SJCRH30 (cell line): ENCODE measurements at regions not wholly inside any gene's neighbourhood (a gene's known extent, or its start where the extent isn't known, plus 50 kb on each side); places are given as distances from the start of the nearest gene placed in this dataset.
"Not testable (repeated sequence)": the region's sequence is repeated elsewhere in the genome, so short reads cannot be mapped to it uniquely, and the experiment has no call there.

Experiments
- DNase-seq, 2 experiments: peaks; one replicate each; pipeline ENCODE4 v3.0.0-alpha.2; 2015 to 2020
- H3K27ac ChIP-seq: fragments of 250-450 bp; sonication (Bioruptor Pico); 2 replicates; pipeline ENCODE4 v1.5.1; 2020; ENCODE audit warnings: mild to moderate bottlenecking, moderate library complexity
- H3K27me3 ChIP-seq: fragments of 250-450 bp; sonication (Bioruptor Pico); 2 replicates; pipeline ENCODE4 v1.5.1; 2020; ENCODE audit warnings: mild to moderate bottlenecking, moderate library complexity
- H3K36me3 ChIP-seq: fragments of 250-450 bp; sonication (Bioruptor Pico); 2 replicates; pipeline ENCODE4 v1.5.1; 2020; ENCODE audit warnings: mild to moderate bottlenecking, moderate library complexity
- H3K4me1 ChIP-seq: fragments of 250-450 bp; sonication (Bioruptor Pico); 2 replicates; pipeline ENCODE4 v1.5.1; 2020; ENCODE audit warnings: mild to moderate bottlenecking, moderate library complexity
- H3K4me3 ChIP-seq: fragments of 250-450 bp; sonication (Bioruptor Pico); 2 replicates; pipeline ENCODE4 v1.5.1; 2020; ENCODE audit warnings: mild to moderate bottlenecking, moderate library complexity
- H3K9me3 ChIP-seq: fragments of 250-450 bp; sonication (Bioruptor Pico); replicated peaks from 2 replicates; pipeline ENCODE4 v1.5.1; 2020; ENCODE audit warnings: mild to moderate bottlenecking, moderate library complexity

GRCh38 chr1:163583661-163584181 lies 262.0 kb downstream of the NUF2 start:
- no peaks in the 10 kb centered on the region for H3K27me3 ChIP-seq
- no peak overlapping the region for H3K27ac ChIP-seq
- no peak for DNase-seq
- no peaks in the 10 kb centered on the region for H3K36me3 ChIP-seq
- H3K9me3 ChIP-seq = no peaks in the 10 kb centered on the region
- no peaks in the 10 kb centered on the region for H3K4me1 ChIP-seq
- no peak overlapping the region for H3K4me3 ChIP-seq

GRCh38 chr1:163585796-163586195 lies 264.0 kb downstream of the NUF2 start:
- Histone ChIP-seq H3K4me1 (no peaks in the 10 kb centered on the region), H3K9me3 (no peaks in the 10 kb centered on the region), H3K27ac (no peak overlapping the region), H3K4me3 (no peak overlapping the region), H3K36me3 (no peaks in the 10 kb centered on the region), H3K27me3 (no peaks in the 10 kb centered on the region)
- DNase-seq = no peak

GRCh38 chr1:163588796-163589195 lies 267.0 kb downstream of the NUF2 start:
- H3K27me3 ChIP-seq = no peaks in the 10 kb centered on the region
- no peaks in the 10 kb centered on the region for H3K4me1 ChIP-seq
- no peaks in the 10 kb centered on the region for H3K9me3 ChIP-seq
- H3K27ac ChIP-seq = no peak overlapping the region
- no peak for DNase-seq
- H3K4me3 ChIP-seq = no peak overlapping the region
- no peaks in the 10 kb centered on the region for H3K36me3 ChIP-seq

GRCh38 chr1:163589735-163590134 lies 268.0 kb downstream of the NUF2 start:
- H3K9me3 ChIP-seq = no peaks in the 10 kb centered on the region
- no peak overlapping the region for H3K4me3 ChIP-seq
- H3K36me3 ChIP-seq = no peaks in the 10 kb centered on the region
- no peaks in the 10 kb centered on the region for H3K27me3 ChIP-seq
- no peaks in the 10 kb centered on the region for H3K4me1 ChIP-seq
- no peak for DNase-seq
- no peak overlapping the region for H3K27ac ChIP-seq

- H3K27me3 ChIP-seq, DNase-seq, H3K4me3 ChIP-seq, H3K27ac ChIP-seq, H3K36me3 ChIP-seq, H3K9me3 ChIP-seq, H3K4me1 ChIP-seq: not testable (repeated sequence)
Observed at GRCh38 chr1:163591131-163591530, 269.4 kb downstream of the NUF2 start.

GRCh38 chr1:163592623-163593022 lies 270.9 kb downstream of the NUF2 start:
- DNase-seq, H3K4me1 ChIP-seq, H3K27me3 ChIP-seq, H3K36me3 ChIP-seq, H3K27ac ChIP-seq, H3K4me3 ChIP-seq, H3K9me3 ChIP-seq: not testable (repeated sequence)

GRCh38 chr1:163596106-163596505 lies 274.4 kb downstream of the NUF2 start:
- DNase-seq, H3K9me3 ChIP-seq, H3K27me3 ChIP-seq: not testable (repeated sequence)

GRCh38 chr1:163596541-163597258 lies 274.9 kb downstream of the NUF2 start:
- Histone ChIP-seq H3K4me1 (no peaks in the 10 kb centered on the region), H3K27ac (no peak overlapping the region), H3K9me3 (no peaks in the 10 kb centered on the region), H3K27me3 (no peaks in the 10 kb centered on the region), H3K36me3 (no peaks in the 10 kb centered on the region), H3K4me3 (no peak overlapping the region)
- no peak for DNase-seq

More at GRCh38 chr1:163596106-163596505, 274.4 kb downstream of the NUF2 start:
- H3K27ac ChIP-seq, H3K36me3 ChIP-seq, H3K4me3 ChIP-seq, H3K4me1 ChIP-seq: not testable (repeated sequence)

- Histone ChIP-seq H3K36me3 (no peaks in the 10 kb centered on the region), H3K9me3 (no peaks in the 10 kb centered on the region), H3K4me1 (no peaks in the 10 kb centered on the region), H3K4me3 (no peak overlapping the region), H3K27ac (no peak overlapping the region), H3K27me3 (no peaks in the 10 kb centered on the region)
- no peak for DNase-seq
Observed at GRCh38 chr1:163604321-163604720, 282.6 kb downstream of the NUF2 start.

- Histone ChIP-seq H3K4me1 (no peaks in the 10 kb centered on the region), H3K36me3 (no peaks in the 10 kb centered on the region), H3K4me3 (no peak overlapping the region), H3K27ac (no peak overlapping the region), H3K9me3 (no peaks in the 10 kb centered on the region), H3K27me3 (no peaks in the 10 kb centered on the region)
- no peak for DNase-seq
Observed at GRCh38 chr1:163604896-163605295, 283.1 kb downstream of the NUF2 start.

GRCh38 chr1:163608979-163609378 lies 287.2 kb downstream of the NUF2 start:
- Histone ChIP-seq H3K9me3 (no peaks in the 10 kb centered on the region), H3K27me3 (no peaks in the 10 kb centered on the region)

GRCh38 chr1:163609858-163610257 lies 288.1 kb downstream of the NUF2 start:
- no peak for DNase-seq
- no peak overlapping the region for H3K4me3 ChIP-seq
- no peaks in the 10 kb centered on the region for H3K27me3 ChIP-seq
- H3K4me1 ChIP-seq = no peaks in the 10 kb centered on the region
- H3K9me3 ChIP-seq = no peaks in the 10 kb centered on the region
- H3K36me3 ChIP-seq = no peaks in the 10 kb centered on the region
- no peak overlapping the region for H3K27ac ChIP-seq

More at GRCh38 chr1:163608979-163609378, 287.2 kb downstream of the NUF2 start:
- DNase-seq = no peak
- no peak overlapping the region for H3K27ac ChIP-seq
- H3K4me3 ChIP-seq = no peak overlapping the region
- H3K36me3 ChIP-seq = no peaks in the 10 kb centered on the region
- H3K4me1 ChIP-seq = no peaks in the 10 kb centered on the region

- Histone ChIP-seq H3K9me3 (no peaks in the 10 kb centered on the region), H3K27me3 (no peaks in the 10 kb centered on the region), H3K36me3 (no peaks in the 10 kb centered on the region), H3K27ac (no peak overlapping the region), H3K4me1 (no peaks in the 10 kb centered on the region), H3K4me3 (no peak overlapping the region)
- DNase-seq = no peak
Observed at GRCh38 chr1:163610486-163610885, 288.7 kb downstream of the NUF2 start.

- no peak for DNase-seq
Observed at GRCh38 chr1:163614361-163614760, 292.6 kb downstream of the NUF2 start.

GRCh38 chr1:163628034-163628773 lies 306.4 kb downstream of the NUF2 start:
- Histone ChIP-seq H3K4me3 (no peak overlapping the region), H3K9me3 (0 out of 2 replicates have a peak, but pooled peaks cover 2% of the 10 kb centered on the region), H3K27me3 (no peaks in the 10 kb centered on the region), H3K4me1 (no peaks in the 10 kb centered on the region), H3K27ac (no peak overlapping the region), H3K36me3 (no peaks in the 10 kb centered on the region)
- DNase-seq = no peak

More at GRCh38 chr1:163614361-163614760, 292.6 kb downstream of the NUF2 start:
- H3K9me3 ChIP-seq = no peaks in the 10 kb centered on the region
- no peaks in the 10 kb centered on the region for H3K36me3 ChIP-seq
- H3K27ac ChIP-seq = no peak overlapping the region
- no peak overlapping the region for H3K4me3 ChIP-seq
- no peaks in the 10 kb centered on the region for H3K27me3 ChIP-seq
- no peaks in the 10 kb centered on the region for H3K4me1 ChIP-seq
